Testis (tissue), 2 donors: ENCODE measurements at regions not wholly inside any gene's neighbourhood (a gene's known extent, or its start where the extent isn't known, plus 50 kb on each side); places are given as distances from the start of the nearest gene placed in this dataset.

ENCODE experiments used
- POLR2A ChIP-seq: fragments of 450-650 bp; IDR thresholded peaks from one replicate; pipeline ENCODE4 v1.6.1; 2017; ENCODE audit warnings: antibody characterized with exemption, mild to moderate bottlenecking, moderate library complexity
- TF ChIP-seq, protein P1 (sequence below), 3 experiments: fragments of 450-650 bp in 2 of 3; fragments of 200-600 bp in 1 of 3; sonication (generic) in 1 of 3; IDR thresholded peaks; one replicate each; pipeline ENCODE4 v1.5.1; 2016 to 2019; ENCODE audit warnings: antibody characterized with exemption in 3 of 3, mild to moderate bottlenecking in 2 of 3, moderate library complexity in 1 of 3

- TF ChIP-seq, protein P1, sequence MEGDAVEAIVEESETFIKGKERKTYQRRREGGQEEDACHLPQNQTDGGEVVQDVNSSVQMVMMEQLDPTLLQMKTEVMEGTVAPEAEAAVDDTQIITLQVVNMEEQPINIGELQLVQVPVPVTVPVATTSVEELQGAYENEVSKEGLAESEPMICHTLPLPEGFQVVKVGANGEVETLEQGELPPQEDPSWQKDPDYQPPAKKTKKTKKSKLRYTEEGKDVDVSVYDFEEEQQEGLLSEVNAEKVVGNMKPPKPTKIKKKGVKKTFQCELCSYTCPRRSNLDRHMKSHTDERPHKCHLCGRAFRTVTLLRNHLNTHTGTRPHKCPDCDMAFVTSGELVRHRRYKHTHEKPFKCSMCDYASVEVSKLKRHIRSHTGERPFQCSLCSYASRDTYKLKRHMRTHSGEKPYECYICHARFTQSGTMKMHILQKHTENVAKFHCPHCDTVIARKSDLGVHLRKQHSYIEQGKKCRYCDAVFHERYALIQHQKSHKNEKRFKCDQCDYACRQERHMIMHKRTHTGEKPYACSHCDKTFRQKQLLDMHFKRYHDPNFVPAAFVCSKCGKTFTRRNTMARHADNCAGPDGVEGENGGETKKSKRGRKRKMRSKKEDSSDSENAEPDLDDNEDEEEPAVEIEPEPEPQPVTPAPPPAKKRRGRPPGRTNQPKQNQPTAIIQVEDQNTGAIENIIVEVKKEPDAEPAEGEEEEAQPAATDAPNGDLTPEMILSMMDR (IDR thresholded peaks at IDR 0.05): no peak
- TF ChIP-seq POLR2A: no peak
Measured at GRCh38 chr4:96407225-96407624, 567.3 kb downstream of the PDHA2 start.
